Testis (tissue), 2 donors: ENCODE measurements at regions not wholly inside any gene's neighbourhood (a gene's known extent, or its start where the extent isn't known, plus 50 kb on each side); places are given as distances from the start of the nearest gene placed in this dataset.

Experiments
- DNase-seq: peaks from one replicate; pipeline ENCODE4 v3.0.0-alpha.2; 2019
- H3K27ac ChIP-seq, 2 donors: fragments of 200-600 bp; sonication (generic); one replicate each; pipeline ENCODE4 v1.5.1; 2019
- H3K27me3 ChIP-seq: fragments of 200-600 bp; sonication (generic); one replicate; pipeline ENCODE4 v1.5.1; 2019
- H3K36me3 ChIP-seq: fragments of 200-600 bp; sonication (generic); one replicate; pipeline ENCODE4 v1.5.1; 2017; ENCODE audit warnings: low read depth; ENCODE audit errors: missing control alignments
- H3K4me1 ChIP-seq: fragments of 200-600 bp; sonication (generic); one replicate; pipeline ENCODE4 v1.5.1; 2019
- H3K4me3 ChIP-seq, 2 donors: fragments of 200-600 bp; sonication (generic); one replicate each; pipeline ENCODE4 v1.5.1; 2017 to 2019
- H3K9me3 ChIP-seq: fragments of 200-600 bp; sonication (generic); one replicate; pipeline ENCODE4 v1.5.1; 2017
- CTCF ChIP-seq, 3 experiments: fragments of 450-650 bp in 2 of 3; fragments of 200-600 bp in 1 of 3; sonication (generic) in 1 of 3; IDR thresholded peaks; one replicate each; pipeline ENCODE4 v1.5.1; 2016 to 2019; ENCODE audit warnings: antibody characterized with exemption in 3 of 3, mild to moderate bottlenecking in 2 of 3, moderate library complexity in 1 of 3
- POLR2A ChIP-seq: fragments of 450-650 bp; IDR thresholded peaks from one replicate; pipeline ENCODE4 v1.6.1; 2017; ENCODE audit warnings: antibody characterized with exemption, mild to moderate bottlenecking, moderate library complexity
- WGBS, 2 donors: methylation state at CpG; one replicate each; pipeline ENCODE4 v1.1.5; 2018; 5-methylcytosine and 5-hydroxymethylcytosine counted together
- intact Hi-C: fragments of 100-400 bp; cut with DNase I; formaldehyde crosslinking; loops from one replicate; pipeline ENCODE4 v1.15.1; 2023; ENCODE audit warnings: low total_unique reads

GRCh38 chr9:88812938-88813637, 178.2 kb upstream of the S1PR3 start:
- Histone ChIP-seq H3K4me3 (no peak overlapping the region), H3K4me1 (no peaks in the 10 kb centered on the region), H3K36me3 (no peaks in the 10 kb centered on the region), H3K27ac (no peak overlapping the region), H3K9me3 (no peaks in the 10 kb centered on the region), H3K27me3 (no peaks in the 10 kb centered on the region)
- TF ChIP-seq POLR2A (no peak), CTCF (IDR thresholded peaks at IDR 0.05) (no peak)
- 88 to 94% methylated on average over 9 to 10 of the region's 10 CpGs for WGBS, 2 donors
- no peak for DNase-seq
- intact Hi-C loops, result no loop called here

- Histone ChIP-seq H3K36me3 (no peaks in the 10 kb centered on the region), H3K9me3 (no peaks in the 10 kb centered on the region), H3K4me1 (no peaks in the 10 kb centered on the region), H3K27me3 (no peaks in the 10 kb centered on the region), H3K27ac (no peak overlapping the region), H3K4me3 (no peak overlapping the region)
- intact Hi-C loops, result no loop called here
- WGBS, 2 donors, result 84 to 87% methylated on average over 8 of the region's 8 CpGs
- TF ChIP-seq POLR2A (no peak), CTCF (IDR thresholded peaks at IDR 0.05) (no peak)
- DNase-seq, result no peak
Measured at GRCh38 chr9:88813638-88814209, 177.5 kb upstream of the S1PR3 start.

GRCh38 chr9:88814577-88814976, 176.7 kb upstream of the S1PR3 start:
- WGBS, 2 donors, result 70 to 79% methylated on average over 4 of the region's 4 CpGs
- Histone ChIP-seq H3K4me3 (no peak overlapping the region), H3K4me1 (no peaks in the 10 kb centered on the region), H3K27me3 (no peaks in the 10 kb centered on the region), H3K36me3 (no peaks in the 10 kb centered on the region), H3K9me3 (no peaks in the 10 kb centered on the region), H3K27ac (no peak overlapping the region)
- intact Hi-C loops, result no loop called here
- no peak for DNase-seq
- TF ChIP-seq POLR2A (no peak), CTCF (IDR thresholded peaks at IDR 0.05) (no peak)

GRCh38 chr9:88816141-88816540, 175.1 kb upstream of the S1PR3 start:
- Histone ChIP-seq H3K4me1 (no peaks in the 10 kb centered on the region), H3K4me3 (no peak overlapping the region), H3K27ac (no peak overlapping the region), H3K9me3 (no peaks in the 10 kb centered on the region), H3K27me3 (no peaks in the 10 kb centered on the region), H3K36me3 (no peaks in the 10 kb centered on the region)
- whole genome bisulfite sequencing, 2 donors, result 79 to 93% methylated on average over 9 of the region's 9 CpGs
- no peak for DNase-seq
- intact Hi-C loops, result no loop called here
- TF ChIP-seq POLR2A (no peak), CTCF (IDR thresholded peaks at IDR 0.05) (no peak)

- H3K36me3 ChIP-seq, result no peaks in the 10 kb centered on the region
- H3K27me3 ChIP-seq, result no peaks in the 10 kb centered on the region
- intact Hi-C loops, result no loop called here
- no peaks in the 10 kb centered on the region for H3K4me1 ChIP-seq
- no peak for DNase-seq
- WGBS, 2 donors, result 100% methylated on average over 1 to 3 of the region's 3 CpGs
- no peaks in the 10 kb centered on the region for H3K9me3 ChIP-seq
- H3K4me3 ChIP-seq, result no peak overlapping the region
- H3K27ac ChIP-seq, result no peak overlapping the region
- TF ChIP-seq CTCF (IDR thresholded peaks at IDR 0.05), result no peak
- TF ChIP-seq POLR2A, result no peak
Measured at GRCh38 chr9:88816591-88816990, 174.7 kb upstream of the S1PR3 start.
